Endothelial cell (in vitro differentiated cells): ENCODE measurements at regions not wholly inside any gene's neighbourhood (a gene's known extent, or its start where the extent isn't known, plus 50 kb on each side); places are given as distances from the start of the nearest gene placed in this dataset.

ENCODE experiments used
- DNase-seq: peaks from one replicate; pipeline ENCODE4 v3.0.0; 2021; ENCODE audit warnings: low spot score
- H3K27ac Mint-ChIP-seq: one replicate; pipeline ENCODE4 v1.8.0; 2021; ENCODE audit warnings: mixed read lengths, inconsistent platforms; ENCODE audit not compliant: unreplicated experiment
- H3K27me3 Mint-ChIP-seq: one replicate; pipeline ENCODE4 v1.8.0; 2021; ENCODE audit warnings: mild to moderate bottlenecking, moderate library complexity, mixed read lengths, inconsistent platforms; ENCODE audit not compliant: unreplicated experiment
- H3K36me3 Mint-ChIP-seq: one replicate; pipeline ENCODE4 v1.8.0; 2021; ENCODE audit warnings: mild to moderate bottlenecking, low read depth, mixed read lengths, inconsistent platforms; ENCODE audit not compliant: unreplicated experiment
- H3K4me1 Mint-ChIP-seq: one replicate; pipeline ENCODE4 v1.8.0; 2021; ENCODE audit warnings: mild to moderate bottlenecking, mixed read lengths, inconsistent platforms; ENCODE audit not compliant: unreplicated experiment
- H3K4me3 Mint-ChIP-seq: one replicate; pipeline ENCODE4 v1.8.0; 2021; ENCODE audit warnings: mild to moderate bottlenecking, mixed read lengths, inconsistent platforms; ENCODE audit not compliant: unreplicated experiment
- H3K9me3 Mint-ChIP-seq: one replicate; pipeline ENCODE4 v1.8.0; 2021; ENCODE audit warnings: mixed read lengths, inconsistent platforms; ENCODE audit not compliant: unreplicated experiment
- TF ChIP-seq, protein P1 (sequence below): fragments of 200-600 bp; sonication (generic); IDR thresholded peaks from one replicate; pipeline ENCODE4 v1.5.0; 2021; ENCODE audit warnings: antibody characterized with exemption; ENCODE audit not compliant: unreplicated experiment

- peaks cover 3% of the 10 kb centered on the region for H3K4me1 Mint-ChIP-seq
- no peak overlapping the region for H3K27ac Mint-ChIP-seq
- no peaks in the 10 kb centered on the region for H3K9me3 Mint-ChIP-seq
- no peaks in the 10 kb centered on the region for H3K36me3 Mint-ChIP-seq
- TF ChIP-seq, protein P1, sequence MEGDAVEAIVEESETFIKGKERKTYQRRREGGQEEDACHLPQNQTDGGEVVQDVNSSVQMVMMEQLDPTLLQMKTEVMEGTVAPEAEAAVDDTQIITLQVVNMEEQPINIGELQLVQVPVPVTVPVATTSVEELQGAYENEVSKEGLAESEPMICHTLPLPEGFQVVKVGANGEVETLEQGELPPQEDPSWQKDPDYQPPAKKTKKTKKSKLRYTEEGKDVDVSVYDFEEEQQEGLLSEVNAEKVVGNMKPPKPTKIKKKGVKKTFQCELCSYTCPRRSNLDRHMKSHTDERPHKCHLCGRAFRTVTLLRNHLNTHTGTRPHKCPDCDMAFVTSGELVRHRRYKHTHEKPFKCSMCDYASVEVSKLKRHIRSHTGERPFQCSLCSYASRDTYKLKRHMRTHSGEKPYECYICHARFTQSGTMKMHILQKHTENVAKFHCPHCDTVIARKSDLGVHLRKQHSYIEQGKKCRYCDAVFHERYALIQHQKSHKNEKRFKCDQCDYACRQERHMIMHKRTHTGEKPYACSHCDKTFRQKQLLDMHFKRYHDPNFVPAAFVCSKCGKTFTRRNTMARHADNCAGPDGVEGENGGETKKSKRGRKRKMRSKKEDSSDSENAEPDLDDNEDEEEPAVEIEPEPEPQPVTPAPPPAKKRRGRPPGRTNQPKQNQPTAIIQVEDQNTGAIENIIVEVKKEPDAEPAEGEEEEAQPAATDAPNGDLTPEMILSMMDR: no peak
- no peak overlapping the region for H3K4me3 Mint-ChIP-seq
- no peak for DNase-seq
- H3K27me3 Mint-ChIP-seq: no peaks in the 10 kb centered on the region
These were observed 296.1 kb downstream of the HHIPL2 start for GRCh38 chr1:222251847-222252246.

GRCh38 chr1:222250376-222250775, 297.5 kb downstream of the HHIPL2 start:
- Mint-ChIP-seq H3K4me1 (peaks cover 3% of the 10 kb centered on the region), H3K27me3 (no peaks in the 10 kb centered on the region), H3K27ac (no peak overlapping the region), H3K4me3 (no peak overlapping the region), H3K9me3 (no peaks in the 10 kb centered on the region), H3K36me3 (no peaks in the 10 kb centered on the region)
- TF ChIP-seq, protein P1: no peak
- DNase-seq: no peak

GRCh38 chr1:222247811-222248310, 300.0 kb downstream of the HHIPL2 start:
- no peak for DNase-seq
- Mint-ChIP-seq H3K27ac (no peak overlapping the region), H3K9me3 (no peaks in the 10 kb centered on the region), H3K4me1 (peaks cover 3% of the 10 kb centered on the region), H3K36me3 (no peaks in the 10 kb centered on the region), H3K4me3 (no peak overlapping the region), H3K27me3 (no peaks in the 10 kb centered on the region)
- TF ChIP-seq, protein P1: no peak

DNA sequence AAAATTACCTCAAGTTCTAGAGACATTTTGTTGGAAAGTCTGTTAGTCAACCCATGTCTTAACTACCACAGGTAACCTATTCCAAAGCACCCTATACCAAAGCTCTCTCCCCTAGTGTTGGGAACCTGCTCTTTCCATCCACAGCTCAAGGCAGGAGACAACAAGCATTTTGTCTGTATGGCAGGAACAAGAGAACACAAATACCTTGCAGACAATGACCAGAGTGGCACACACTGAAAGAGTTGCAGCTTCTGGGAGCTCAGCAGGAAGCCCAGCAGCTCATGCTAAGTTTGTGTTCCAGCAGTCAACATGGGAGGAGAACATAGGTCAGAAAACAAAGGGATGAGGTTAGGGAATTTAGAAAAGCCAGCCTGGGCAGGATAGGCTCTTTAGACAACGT, 300.8 kb downstream of the HHIPL2 start:
- no peak overlapping the region for H3K4me3 Mint-ChIP-seq
- H3K27me3 Mint-ChIP-seq: no peaks in the 10 kb centered on the region
- DNase-seq: no peak
- no peak overlapping the region for H3K27ac Mint-ChIP-seq
- peaks cover 3% of the 10 kb centered on the region for H3K4me1 Mint-ChIP-seq
- no peaks in the 10 kb centered on the region for H3K36me3 Mint-ChIP-seq
- TF ChIP-seq, protein P1: no peak
- H3K9me3 Mint-ChIP-seq: no peaks in the 10 kb centered on the region

- Mint-ChIP-seq H3K4me3 (no peak overlapping the region), H3K36me3 (no peaks in the 10 kb centered on the region), H3K27me3 (no peaks in the 10 kb centered on the region), H3K4me1 (peaks cover 3% of the 10 kb centered on the region), H3K27ac (no peak overlapping the region), H3K9me3 (no peaks in the 10 kb centered on the region)
- no peak for DNase-seq
- TF ChIP-seq, protein P1: no peak
These were observed 304.0 kb downstream of the HHIPL2 start for GRCh38 chr1:222243902-222244301.
